IPS-20b (cell line): ENCODE measurements at regions not wholly inside any gene's neighbourhood (a gene's known extent, or its start where the extent isn't known, plus 50 kb on each side); places are given as distances from the start of the nearest gene placed in this dataset.
A peak's percentile ranks its signal among the peaks of the same experiment; 100 is the strongest.

Source experiments
- H3K27ac ChIP-seq: one replicate; pipeline ENCODE4 v1.5.1; 2013; ENCODE audit warnings: low read length
- H3K27me3 ChIP-seq: 2 replicates; pipeline ENCODE4 v1.6.1; 2013; ENCODE audit warnings: mild to moderate bottlenecking, low read length, inconsistent platforms; ENCODE audit not compliant: insufficient read depth
- H3K36me3 ChIP-seq: 2 replicates; pipeline ENCODE4 v1.6.1; 2013; ENCODE audit warnings: low read depth, mild to moderate bottlenecking, inconsistent platforms, low read length, moderate library complexity; ENCODE audit not compliant: insufficient read depth
- H3K4me1 ChIP-seq: 2 replicates; pipeline ENCODE4 v1.6.1; 2013; ENCODE audit warnings: mild to moderate bottlenecking, control low read depth, inconsistent platforms, low read length, moderate library complexity; ENCODE audit not compliant: insufficient read depth
- H3K4me3 ChIP-seq: 2 replicates; pipeline ENCODE4 v1.5.1; 2013; ENCODE audit warnings: mild to moderate bottlenecking, low read length, inconsistent platforms
- H3K9ac ChIP-seq: 2 replicates; pipeline ENCODE4 v1.6.1; 2013; ENCODE audit warnings: low read depth, mild to moderate bottlenecking, inconsistent platforms, low read length, moderate library complexity
- H3K9me3 ChIP-seq: 2 replicates; pipeline ENCODE4 v1.6.1; 2013; ENCODE audit warnings: mild to moderate bottlenecking, low read depth, low read length, inconsistent platforms; ENCODE audit not compliant: insufficient read depth

DNA sequence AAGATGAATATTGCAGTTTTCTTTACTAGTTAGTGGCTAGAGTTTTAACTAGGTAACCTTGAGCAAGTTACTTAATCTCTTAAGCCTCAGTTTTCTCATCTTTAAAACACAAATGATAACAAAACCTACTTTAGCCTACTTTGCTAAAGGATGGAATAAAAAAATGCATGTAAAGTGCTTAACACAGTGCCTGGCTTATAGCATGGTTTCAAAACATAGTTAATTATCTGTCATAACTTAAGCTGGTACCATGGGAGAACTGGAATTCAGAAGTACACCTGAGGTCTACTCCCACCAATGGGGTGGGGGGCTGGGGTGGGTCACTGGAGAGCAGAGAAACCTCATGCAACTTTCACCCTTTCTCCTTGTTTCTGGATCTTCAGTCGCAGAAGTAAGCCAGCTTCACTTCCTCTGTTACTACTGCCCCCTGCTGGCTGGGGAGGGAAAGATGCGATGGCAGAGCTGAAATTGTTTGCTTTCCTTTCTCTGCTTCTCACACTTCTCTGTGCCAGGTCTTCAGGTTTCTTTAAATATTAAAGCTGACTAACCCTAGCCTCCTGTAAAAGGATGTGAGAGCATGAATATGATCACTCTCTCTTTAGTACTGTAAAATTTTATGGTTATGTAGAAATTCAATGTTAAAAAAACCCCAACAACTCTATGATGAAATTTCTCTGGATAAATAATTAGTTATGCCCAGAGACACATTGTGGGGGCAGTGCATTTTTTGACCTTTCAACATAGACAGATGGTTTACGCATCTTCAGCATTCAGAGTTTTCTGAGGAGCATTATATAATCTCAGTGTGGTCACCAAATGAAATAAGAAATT is 324.2 kb downstream of the HLX start:
- no peaks in the 10 kb centered on the region for H3K27me3 ChIP-seq
- no peaks in the 10 kb centered on the region for H3K36me3 ChIP-seq
- H3K27ac ChIP-seq: no peak overlapping the region
- no peaks in the 10 kb centered on the region for H3K9me3 ChIP-seq
- no peak overlapping the region for H3K9ac ChIP-seq
- no peak overlapping the region for H3K4me3 ChIP-seq
- no peaks in the 10 kb centered on the region for H3K4me1 ChIP-seq

DNA sequence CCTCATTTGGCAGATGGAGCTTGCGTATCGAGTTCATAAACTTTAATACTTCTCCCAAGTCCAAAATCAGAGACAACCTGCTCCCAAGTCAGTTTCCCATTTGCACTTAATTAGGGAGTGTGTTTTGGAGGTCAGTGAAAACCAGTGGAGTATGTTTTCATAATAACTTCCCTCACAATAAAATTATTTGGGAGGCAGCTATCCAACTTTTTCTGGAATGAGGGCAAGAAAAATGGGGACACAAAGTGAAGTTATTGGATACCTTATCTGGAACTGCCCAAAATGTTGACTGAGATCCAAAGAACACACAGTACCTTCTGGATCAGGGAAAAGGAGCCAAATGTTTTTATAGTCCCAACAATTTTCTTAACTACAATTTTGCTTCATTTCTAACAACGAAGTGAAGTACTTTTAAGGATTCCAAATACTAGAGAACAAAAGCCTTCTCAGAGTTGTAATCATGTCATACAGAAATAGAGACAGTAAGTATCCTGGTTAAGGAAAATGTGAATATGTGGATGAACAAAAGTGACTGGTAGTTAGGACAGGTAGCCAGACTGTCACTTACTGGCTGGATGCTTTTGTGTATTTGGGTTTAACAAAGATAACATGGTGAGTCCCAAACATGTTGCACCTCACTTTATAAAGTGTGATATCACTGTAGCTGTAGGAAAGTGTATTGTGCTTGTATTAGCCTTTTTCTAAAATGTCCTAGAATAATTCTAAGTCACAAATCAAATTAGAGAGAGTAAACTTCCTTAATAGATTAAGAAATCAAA is 325.0 kb downstream of the HLX start:
- Histone ChIP-seq H3K9ac (no peak overlapping the region), H3K9me3 (no peaks in the 10 kb centered on the region), H3K36me3 (no peaks in the 10 kb centered on the region), H3K27ac (no peak overlapping the region), H3K27me3 (no peaks in the 10 kb centered on the region), H3K4me1 (no peaks in the 10 kb centered on the region), H3K4me3 (no peak overlapping the region)

DNA sequence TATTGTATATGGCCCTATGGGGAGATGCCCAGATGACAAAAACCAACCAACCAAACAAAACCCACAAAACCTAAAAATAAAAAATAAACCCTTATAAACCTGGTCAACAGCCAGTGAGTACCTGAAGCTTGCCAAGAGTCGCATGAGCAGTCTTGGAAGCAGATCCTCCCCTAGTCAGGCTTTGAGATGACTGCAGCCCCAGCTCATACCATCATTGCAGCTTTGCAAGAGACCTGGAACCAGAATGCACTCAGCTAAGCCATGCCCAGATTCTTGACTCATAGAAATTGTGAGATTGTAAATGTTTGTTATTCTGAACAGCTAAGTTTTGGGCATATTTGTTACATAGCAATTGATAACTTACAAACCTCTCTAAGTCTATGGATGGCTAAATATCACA is 326.8 kb downstream of the HLX start:
- Histone ChIP-seq H3K9ac (no peak overlapping the region), H3K4me1 (no peaks in the 10 kb centered on the region), H3K4me3 (no peak overlapping the region), H3K36me3 (no peaks in the 10 kb centered on the region), H3K27me3 (no peaks in the 10 kb centered on the region), H3K9me3 (no peaks in the 10 kb centered on the region), H3K27ac (no peak overlapping the region)

DNA sequence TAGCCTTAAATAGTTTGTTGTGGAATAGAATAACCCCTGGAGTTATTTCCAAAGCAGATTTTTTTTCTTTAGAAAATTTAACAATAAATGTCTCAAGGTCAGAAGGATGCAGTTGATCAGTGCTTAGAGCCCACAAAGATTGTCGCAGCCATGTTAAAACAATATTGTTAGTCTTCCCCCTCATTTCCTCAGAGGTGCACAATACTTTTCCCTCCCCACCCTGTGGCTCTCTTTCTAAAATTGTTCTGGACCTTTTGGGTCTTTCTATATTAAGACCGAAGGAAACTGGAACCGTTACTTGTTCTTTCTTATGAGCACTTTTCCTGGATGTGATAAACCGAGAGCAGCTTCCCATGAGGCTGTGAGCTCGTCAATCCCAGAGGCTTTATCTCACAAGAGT is 333.7 kb downstream of the HLX start:
- no peaks in the 10 kb centered on the region for H3K36me3 ChIP-seq
- H3K27ac ChIP-seq: no peak overlapping the region
- no peaks in the 10 kb centered on the region for H3K27me3 ChIP-seq
- no peaks in the 10 kb centered on the region for H3K4me1 ChIP-seq
- H3K4me3 ChIP-seq: no peak overlapping the region
- no peak overlapping the region for H3K9ac ChIP-seq
- no peaks in the 10 kb centered on the region for H3K9me3 ChIP-seq

DNA sequence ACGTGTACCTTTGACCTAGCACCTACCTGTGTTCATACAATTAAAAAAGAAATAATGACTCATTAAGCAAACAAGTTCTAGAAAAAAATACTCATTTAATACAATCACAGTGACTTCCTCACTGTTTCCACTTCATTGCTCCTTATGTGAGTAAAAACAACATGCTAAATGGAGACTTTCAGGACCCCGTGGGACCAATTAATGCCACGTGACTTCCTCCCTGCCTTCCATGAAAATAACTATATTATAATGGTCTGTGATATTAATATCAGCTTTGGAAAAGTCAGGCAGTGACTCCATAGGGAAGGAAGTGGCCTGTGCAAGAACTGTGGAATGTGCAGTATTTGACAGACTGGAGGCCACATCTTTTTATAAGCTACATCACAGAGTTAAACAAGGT is 337.8 kb downstream of the HLX start:
- Histone ChIP-seq H3K9ac (no peak overlapping the region), H3K27ac (no peak overlapping the region), H3K27me3 (no peaks in the 10 kb centered on the region), H3K36me3 (no peaks in the 10 kb centered on the region), H3K4me1 (no peaks in the 10 kb centered on the region), H3K9me3 (no peaks in the 10 kb centered on the region), H3K4me3 (no peak overlapping the region)

DNA sequence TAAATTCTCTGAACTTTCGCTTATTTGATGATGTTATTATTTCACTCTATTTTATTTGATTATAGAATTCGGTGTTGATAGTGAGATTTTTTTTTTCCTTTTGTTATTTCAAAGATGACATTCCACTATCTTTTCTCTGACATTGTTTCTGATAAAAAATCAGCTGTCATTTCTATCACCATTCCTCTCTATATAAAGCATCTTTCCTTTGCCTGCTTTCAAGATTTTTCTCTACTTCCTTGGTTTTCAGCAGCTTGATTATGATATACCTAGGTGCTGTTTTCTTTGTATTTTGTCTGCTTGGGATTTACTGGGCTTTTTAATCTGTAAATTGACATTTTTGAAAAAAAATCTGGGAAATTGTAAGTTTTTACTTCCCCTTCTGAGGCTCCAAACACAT is 344.0 kb downstream of the HLX start:
- no peak overlapping the region for H3K4me3 ChIP-seq
- H3K9ac ChIP-seq: no peak overlapping the region
- no peaks in the 10 kb centered on the region for H3K36me3 ChIP-seq
- peaks cover 21% of the 10 kb centered on the region for H3K27me3 ChIP-seq
- H3K9me3 ChIP-seq: peaks cover 6% of the 10 kb centered on the region; the same call in 1 of the 2 replicates
- H3K4me1 ChIP-seq: peaks cover 5% of the 10 kb centered on the region; the same call in 1 of the 2 replicates
- H3K27ac ChIP-seq: no peak overlapping the region

DNA sequence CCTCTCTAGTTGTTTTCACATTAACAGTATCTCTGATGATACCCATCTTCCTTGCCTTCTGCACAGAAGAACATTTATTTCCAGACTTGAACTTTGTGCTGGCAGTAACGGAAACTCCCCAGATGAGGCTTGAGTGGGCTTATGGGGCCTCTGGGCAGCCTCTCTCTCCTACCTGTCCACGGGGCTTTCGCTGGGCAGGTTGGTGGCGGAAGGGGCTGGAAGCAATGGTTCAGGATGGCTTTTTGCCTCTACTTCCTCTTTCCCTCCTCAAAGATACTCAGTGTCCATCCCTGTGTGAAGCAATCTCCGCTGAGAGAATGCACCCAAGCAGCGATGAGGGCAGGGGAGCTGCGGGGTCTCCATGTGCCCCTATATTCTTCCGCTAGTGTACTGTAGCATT is 348.2 kb downstream of the HLX start:
- peaks cover 12% of the 10 kb centered on the region; the same call in 1 of the 2 replicates for H3K4me1 ChIP-seq
- H3K36me3 ChIP-seq: no peaks in the 10 kb centered on the region
- no peak overlapping the region for H3K9ac ChIP-seq
- H3K4me3 ChIP-seq: no peak overlapping the region
- H3K27ac ChIP-seq: no peak overlapping the region
- H3K9me3 ChIP-seq: peaks cover 6% of the 10 kb centered on the region; the same call in 1 of the 2 replicates
- H3K27me3 ChIP-seq: peaks cover 28% of the 10 kb centered on the region

DNA sequence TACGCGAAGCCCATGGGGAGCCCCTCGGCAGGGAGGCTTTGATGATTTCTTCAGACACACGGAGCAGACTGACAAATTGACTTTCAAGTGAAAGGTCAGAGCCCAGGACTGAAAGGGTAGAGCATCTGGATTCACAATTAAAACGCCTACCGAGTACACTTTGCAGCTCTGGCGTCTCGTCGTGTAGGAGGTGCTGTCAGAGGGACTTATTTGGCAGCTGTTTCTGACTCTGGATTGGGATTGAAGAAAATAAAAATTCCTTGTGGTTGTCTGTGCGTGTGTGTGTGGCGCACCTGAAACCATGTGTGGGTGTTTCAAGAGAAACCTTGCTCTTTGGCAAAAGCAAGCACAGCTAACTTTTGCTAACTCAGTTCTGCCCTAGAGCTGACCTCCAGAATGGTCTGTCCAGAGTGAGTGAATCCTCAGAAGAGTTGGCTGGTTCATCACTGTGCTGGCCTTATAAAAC is 348.7 kb downstream of the HLX start:
- peaks cover 6% of the 10 kb centered on the region; the same call in 1 of the 2 replicates for H3K9me3 ChIP-seq
- 0 out of 2 replicates have a peak overlapping the region, but pooled peaks have one; percentile 20 for H3K4me3 ChIP-seq
- no peaks in the 10 kb centered on the region for H3K36me3 ChIP-seq
- H3K27me3 ChIP-seq: peaks cover 28% of the 10 kb centered on the region
- H3K27ac ChIP-seq: no peak overlapping the region
- H3K4me1 ChIP-seq: peaks cover 12% of the 10 kb centered on the region; the same call in 1 of the 2 replicates
- H3K9ac ChIP-seq: no peak overlapping the region

DNA sequence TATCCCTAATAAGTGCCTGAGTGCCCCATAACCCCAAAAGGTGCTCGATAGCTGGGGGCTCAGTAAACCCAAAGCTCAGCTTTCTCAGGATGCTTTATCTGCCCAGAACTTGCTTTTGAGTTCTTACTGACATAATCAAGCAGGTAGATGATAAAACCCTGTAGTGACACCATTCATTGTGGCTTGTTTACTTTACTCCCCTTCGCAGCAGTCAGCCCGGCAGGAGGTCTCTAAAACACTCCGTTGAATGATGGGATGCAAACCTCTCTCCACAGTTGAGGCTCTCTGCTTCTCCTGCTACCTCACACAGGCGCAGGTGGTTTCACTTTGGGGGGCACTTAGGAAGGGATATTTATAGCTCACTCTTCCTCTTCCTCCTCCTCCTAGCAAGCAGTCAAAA is 349.4 kb downstream of the HLX start:
- no peak overlapping the region for H3K27ac ChIP-seq
- H3K36me3 ChIP-seq: no peaks in the 10 kb centered on the region
- peaks cover 3% of the 10 kb centered on the region; the same call in 1 of the 2 replicates for H3K9me3 ChIP-seq
- peaks cover 12% of the 10 kb centered on the region; the same call in 1 of the 2 replicates for H3K4me1 ChIP-seq
- H3K27me3 ChIP-seq: peaks cover 28% of the 10 kb centered on the region
- peak overlapping the region; percentile 20; the same call in 1 of the 2 replicates for H3K4me3 ChIP-seq
- H3K9ac ChIP-seq: no peak overlapping the region

DNA sequence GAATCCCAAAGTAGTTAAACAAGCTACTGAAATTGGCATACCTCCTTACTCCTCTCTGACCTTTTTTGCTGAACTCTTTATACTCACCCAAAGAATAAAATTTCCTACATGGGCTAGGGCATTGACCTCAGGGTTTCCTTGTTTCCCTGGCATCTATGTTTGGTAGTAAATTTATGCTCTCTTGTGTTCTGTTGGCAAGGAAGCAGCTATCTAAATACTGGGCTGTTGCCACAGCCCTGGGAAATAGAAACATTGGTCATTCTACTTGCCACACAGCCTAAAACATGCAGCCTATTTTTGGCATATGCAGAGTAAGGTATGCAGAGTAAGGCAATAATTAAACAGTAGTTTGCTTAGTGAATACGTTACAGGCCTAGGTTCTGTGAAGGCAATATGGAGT is 351.4 kb downstream of the HLX start:
- no peak overlapping the region for H3K27ac ChIP-seq
- H3K36me3 ChIP-seq: no peaks in the 10 kb centered on the region
- no peak overlapping the region for H3K9ac ChIP-seq
- peaks cover 28% of the 10 kb centered on the region for H3K27me3 ChIP-seq
- peaks cover 12% of the 10 kb centered on the region; the same call in 1 of the 2 replicates for H3K4me1 ChIP-seq
- no peaks in the 10 kb centered on the region for H3K9me3 ChIP-seq
- H3K4me3 ChIP-seq: no peak overlapping the region

DNA sequence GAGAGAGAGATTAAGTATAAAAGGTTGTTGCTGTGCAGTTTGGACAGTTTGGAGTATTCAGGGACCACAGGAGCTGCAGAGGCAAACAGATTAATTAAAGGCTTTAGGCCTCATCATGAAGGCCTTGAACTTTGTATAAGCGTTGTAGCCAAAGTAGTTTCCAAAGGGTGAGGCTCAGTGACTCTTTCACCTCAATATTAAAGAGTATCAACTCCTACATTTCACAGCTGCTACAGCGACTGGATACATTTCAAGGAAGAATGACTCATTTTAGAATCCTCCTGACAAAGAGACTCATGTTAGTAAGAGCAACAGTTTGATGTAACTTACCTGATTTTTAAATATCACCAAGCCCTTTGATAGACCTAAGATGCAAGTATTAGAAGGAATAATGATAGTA is 355.5 kb downstream of the HLX start:
- no peak overlapping the region for H3K4me3 ChIP-seq
- no peaks in the 10 kb centered on the region for H3K9me3 ChIP-seq
- H3K36me3 ChIP-seq: no peaks in the 10 kb centered on the region
- no peaks in the 10 kb centered on the region for H3K27me3 ChIP-seq
- no peaks in the 10 kb centered on the region for H3K4me1 ChIP-seq
- no peak overlapping the region for H3K27ac ChIP-seq
- no peak overlapping the region for H3K9ac ChIP-seq
